ENCODE measurements at regions not wholly inside any gene's neighbourhood (a gene's known extent, or its start where the extent isn't known, plus 50 kb on each side); places are given as distances from the start of the nearest gene placed in this dataset.

DNA sequence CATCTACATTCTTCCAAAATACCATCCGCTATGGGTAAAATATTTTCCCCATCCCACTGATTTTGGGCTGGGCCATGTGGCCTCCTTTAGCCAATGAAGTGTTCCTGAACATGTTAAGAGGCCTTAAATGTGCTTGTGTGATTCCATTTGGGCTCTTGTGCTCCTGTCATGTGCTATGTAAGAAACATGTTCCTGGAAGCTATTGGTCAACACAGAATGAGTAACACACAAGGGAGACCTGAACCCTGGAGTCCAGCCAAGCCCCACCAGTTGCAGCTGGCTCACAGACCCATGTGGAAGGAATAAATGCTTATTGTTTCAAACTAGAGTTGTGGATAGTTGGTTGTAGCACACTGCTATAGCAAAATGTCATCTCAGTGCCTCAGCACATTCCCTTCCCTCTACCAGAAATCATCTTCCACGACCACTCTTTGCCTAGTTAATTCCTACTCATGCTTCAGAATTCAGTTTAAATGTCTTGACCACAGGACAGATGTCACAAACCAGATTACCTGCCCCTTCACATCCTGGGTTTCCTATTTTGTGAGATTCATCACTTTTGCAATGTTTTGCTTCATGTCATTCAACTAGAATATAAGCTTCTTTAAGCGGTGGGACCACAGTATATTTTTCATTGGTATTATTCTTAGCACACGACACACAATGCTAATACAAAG lies 217.3 kb upstream of the EEA1 start:
- TF ChIP-seq, protein P1, sequence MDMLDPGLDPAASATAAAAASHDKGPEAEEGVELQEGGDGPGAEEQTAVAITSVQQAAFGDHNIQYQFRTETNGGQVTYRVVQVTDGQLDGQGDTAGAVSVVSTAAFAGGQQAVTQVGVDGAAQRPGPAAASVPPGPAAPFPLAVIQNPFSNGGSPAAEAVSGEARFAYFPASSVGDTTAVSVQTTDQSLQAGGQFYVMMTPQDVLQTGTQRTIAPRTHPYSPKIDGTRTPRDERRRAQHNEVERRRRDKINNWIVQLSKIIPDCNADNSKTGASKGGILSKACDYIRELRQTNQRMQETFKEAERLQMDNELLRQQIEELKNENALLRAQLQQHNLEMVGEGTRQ (IDR thresholded peaks at IDR 0.05; ENCODE audit: low read depth, low read length), result peak; percentile 44; the same call in 1 of the 2 replicates
- TF ChIP-seq MAFK (IDR thresholded peaks at IDR 0.05; ENCODE audit: low read depth, low read length), result no peak

Data from IMR-90 (cell line).